K562 (cell line): ENCODE measurements at regions not wholly inside any gene's neighbourhood (a gene's known extent, or its start where the extent isn't known, plus 50 kb on each side); places are given as distances from the start of the nearest gene placed in this dataset.

Experiments
- ATAC-seq: fragments of 200-7000 bp; cut with Tn5 transposase; 3 replicates; pipeline ENCODE4 v1.9.1; 2020; ENCODE audit warnings: moderate library complexity
- BruUV-seq: library from RNA; stranded (reverse); fragments of 400-500 nt; replicated peaks from 2 replicates; lab custom pipeline; 2021; lab: Mats Ljungman, UMichigan
- CTCF ChIA-PET: fragments of 300-600 bp; formaldehyde crosslinking; extraction: SDS; loops from one replicate; lab custom pipeline; 2021; ENCODE audit warnings: low intra/inter-chr PET ratio; lab: Yijun Ruan, JAX
- POLR2A ChIA-PET: fragments of 300-600, 350-650 bp; sonication (Branson Sonifier 250); formaldehyde crosslinking; extraction: SDS; loops from one replicate; lab custom pipeline; 2021; ENCODE audit warnings: antibody characterized with exemption, inconsistent platforms; lab: Yijun Ruan, JAX
- DNase-seq, 4 experiments: peaks; one replicate each; pipeline versions ENCODE4 v3.0.0 to v3.0.0-alpha.2; 2011 to 2018; ENCODE audit warnings: low spot score in 3 of 4, mixed read lengths in 3 of 4; ENCODE audit errors: extremely low read depth in 1 of 4
- FAIRE-seq: peaks from 2 replicates; lab custom pipeline; 2011; peaks lifted over from hg19 to GRCh38; lab: Jason Lieb, UNC
- H2AFZ ChIP-seq: 2 replicates; pipeline ENCODE4 v1.6.0; 2011; ENCODE audit warnings: low read depth, low read length, control low read depth, inconsistent platforms
- H3K27ac ChIP-seq: fragments of 200-600 bp; 3 replicates; pipeline ENCODE4 v1.8.0; 2011; ENCODE audit warnings: low read depth, mild to moderate bottlenecking, control low read depth, inconsistent platforms, low read length, moderate library complexity, mixed read lengths; ENCODE audit errors: extremely low read depth
- H3K27me3 ChIP-seq, 2 experiments: fragments of 300-600 bp in 1 of 2; 2 replicates in 1 of 2; 3 replicates in 1 of 2; pipeline versions ENCODE4 v1.6.0 to v1.8.0; 2011; ENCODE audit warnings: inconsistent platforms in 2 of 2, low read length in 2 of 2, mild to moderate bottlenecking in 1 of 2, mixed read lengths in 1 of 2, moderate library complexity in 1 of 2; ENCODE audit not compliant: control insufficient read depth in 2 of 2, insufficient read depth in 2 of 2
- H3K36me3 ChIP-seq: fragments of 300-600 bp; 3 replicates; pipeline ENCODE4 v1.8.0; 2011; ENCODE audit warnings: mild to moderate bottlenecking, low read length, inconsistent platforms; ENCODE audit not compliant: control insufficient read depth, insufficient read depth
- H3K4me1 ChIP-seq, 2 experiments: fragments of 200-600 bp in 1 of 2; replicated peaks in 1 of 2; 2 replicates in 1 of 2; 3 replicates in 1 of 2; pipeline versions ENCODE4 v1.5.1 to v1.8.0; 2011; ENCODE audit warnings: inconsistent platforms in 2 of 2, low read length in 2 of 2, mild to moderate bottlenecking in 1 of 2, mixed read lengths in 1 of 2, moderate library complexity in 1 of 2; ENCODE audit not compliant: control insufficient read depth in 2 of 2, insufficient read depth in 2 of 2
- H3K4me2 ChIP-seq: 2 replicates; pipeline ENCODE4 v1.6.1; 2011; ENCODE audit warnings: low read length, control low read depth, inconsistent platforms, mixed read lengths; ENCODE audit not compliant: insufficient read depth
- H3K4me3 ChIP-seq: fragments of 200-600 bp; sonication (generic), shearing (Covaris generic); 2 replicates; pipeline ENCODE4 v1.5.1; 2016; ENCODE audit warnings: control low read depth, inconsistent platforms
- H3K79me2 ChIP-seq: fragments of 200-600 bp; 3 replicates; pipeline ENCODE4 v1.8.0; 2011; ENCODE audit warnings: low read length, inconsistent platforms; ENCODE audit not compliant: control insufficient read depth, insufficient read depth
- H3K9ac ChIP-seq, 2 experiments: 2 replicates each; pipeline versions ENCODE4 v1.6.0 to v1.6.1; 2011; ENCODE audit warnings: low read depth in 2 of 2, low read length in 2 of 2, control low read depth in 1 of 2, inconsistent platforms in 1 of 2, mild to moderate bottlenecking in 1 of 2, mixed read lengths in 1 of 2; ENCODE audit not compliant: insufficient read depth in 1 of 2
- H3K9me1 ChIP-seq: one replicate; pipeline ENCODE4 v1.6.0; 2011; ENCODE audit warnings: inconsistent platforms, mild to moderate bottlenecking, low read length, moderate library complexity; ENCODE audit not compliant: control insufficient read depth, insufficient read depth
- H3K9me3 ChIP-seq: replicated peaks from 2 replicates; pipeline ENCODE4 v1.5.1; 2011; ENCODE audit warnings: low read depth, low read length, inconsistent platforms; ENCODE audit not compliant: control insufficient read depth, insufficient read depth
- H4K20me1 ChIP-seq: replicated peaks from 2 replicates; pipeline ENCODE4 v1.6.1; 2011; ENCODE audit warnings: low read length, inconsistent platforms, mixed read lengths; ENCODE audit not compliant: control insufficient read depth, insufficient read depth
- CTBP1 ChIP-seq: fragments of 450-650 bp; IDR thresholded peaks from 2 replicates; pipeline ENCODE4 v1.6.1; 2016; ENCODE audit warnings: borderline replicate concordance
- CTCF ChIP-seq, 3 experiments: IDR thresholded peaks in 2 of 3; conservative IDR thresholded peaks in 1 of 3; 2 replicates each; pipeline ENCODE4 v1.5.1; 2011 to 2012; ENCODE audit warnings: low read length in 3 of 3, mild to moderate bottlenecking in 3 of 3, control low read depth in 2 of 3, improper control_type of control experiment in 1 of 3, inconsistent platforms in 1 of 3, low read depth in 1 of 3, mixed read lengths in 1 of 3, moderate library complexity in 1 of 3; ENCODE audit not compliant: insufficient read depth in 2 of 3
- E2F4 ChIP-seq: sonication (generic); formaldehyde crosslinking; IDR thresholded peaks from 2 replicates; pipeline ENCODE4 v1.8.0; 2022; ENCODE audit warnings: mild to moderate bottlenecking, low read depth, missing genetic modification reagents
- ETV1 ChIP-seq: fragments of 450-650 bp; conservative IDR thresholded peaks from 2 replicates; pipeline ENCODE4 v1.6.1; 2016; ENCODE audit warnings: missing genetic modification characterization, control low read depth, low read depth, missing compliant biosample characterization
- HDAC1 ChIP-seq, 2 experiments: fragments of 450-650 bp; IDR thresholded peaks; 2 replicates each; pipeline ENCODE4 v1.6.1; 2016 to 2017; ENCODE audit warnings: inconsistent platforms in 1 of 2, mild to moderate bottlenecking in 1 of 2, moderate library complexity in 1 of 2
- LEF1 ChIP-seq: fragments of 450-650 bp; IDR thresholded peaks from 2 replicates; pipeline ENCODE4 v1.6.1; 2016; ENCODE audit warnings: mild to moderate bottlenecking
- NFE2L1 ChIP-seq: fragments of 450-650 bp; IDR thresholded peaks from 2 replicates; pipeline ENCODE4 v1.6.1; 2016; ENCODE audit warnings: missing genetic modification characterization, low read depth, mild to moderate bottlenecking, missing compliant biosample characterization, moderate library complexity, borderline replicate concordance
- NFXL1 ChIP-seq: fragments of 450-650 bp; formaldehyde crosslinking; IDR thresholded peaks from 2 replicates; pipeline ENCODE4 v1.4.0; 2021; ENCODE audit warnings: mild to moderate bottlenecking
- NKRF ChIP-seq: fragments of 450-650 bp; IDR thresholded peaks from 2 replicates; pipeline ENCODE4 v1.6.1; 2016; ENCODE audit warnings: borderline replicate concordance
- NR2F6 ChIP-seq: fragments of 450-650 bp; formaldehyde crosslinking; IDR thresholded peaks from 2 replicates; pipeline ENCODE4 v1.4.0; 2020; ENCODE audit warnings: mild to moderate bottlenecking
- PML ChIP-seq: IDR thresholded peaks from 2 replicates; pipeline ENCODE4 v1.6.1; 2012; ENCODE audit warnings: low read length, inconsistent platforms
- SIX5 ChIP-seq, 2 experiments: IDR thresholded peaks; 2 replicates each; pipeline ENCODE4 v1.6.1; 2011; ENCODE audit warnings: low read length in 2 of 2, borderline replicate concordance in 1 of 2, low read depth in 1 of 2, mild to moderate bottlenecking in 1 of 2, moderate library complexity in 1 of 2; ENCODE audit not compliant: insufficient read depth in 1 of 2
- ZFP91 ChIP-seq: sonication (generic); formaldehyde crosslinking; IDR thresholded peaks from 2 replicates; pipeline ENCODE4 v1.8.0; 2022; ENCODE audit warnings: mild to moderate bottlenecking, missing genetic modification reagents
- ZNF384 ChIP-seq: IDR thresholded peaks from 2 replicates; pipeline ENCODE4 v1.6.1; 2012; ENCODE audit warnings: low read depth, low read length, improper control_type of control experiment
- ZNF780A ChIP-seq: fragments of 250-450 bp; sonication (Bioruptor Pico); IDR thresholded peaks from 2 replicates; pipeline ENCODE4 v1.5.0; 2021; ENCODE audit warnings: mild to moderate bottlenecking
- WGBS: fragments of 100-300 bp; shearing (Covaris generic); methylation state at CpG from one replicate; pipeline ENCODE4 v1.1.6; 2016; ENCODE audit warnings: low coverage, mixed read lengths; ENCODE audit not compliant: insufficient coverage; ENCODE audit errors: missing lambda C conversion rate; 5-methylcytosine and 5-hydroxymethylcytosine counted together
- in situ Hi-C: fragments of 300-500 bp; cut with MboI; formaldehyde crosslinking; loops from 4 replicates; pipeline ENCODE4 v1.15.0; 2018; ENCODE audit warnings: inconsistent platforms, mixed read lengths
- intact Hi-C: fragments of 100-400 bp; cut with micrococcal nuclease; formaldehyde crosslinking; loops from 2 replicates; pipeline ENCODE4 v1.14.2; 2022

GRCh38 chr5:158487664-158488063 is 612.1 kb downstream of the EBF1 start (continued):
- TF ChIP-seq ZFP91 (CRISPR knock-in tag) (no peak), ETV1 (no peak), NFE2L1 (tag) (no peak), PML (no peak), LEF1 (no peak), NR2F6 (CRISPR knock-in tag) (no peak), SIX5 (IDR thresholded peaks at IDR 0.05; ENCODE audit: borderline replicate concordance in 1 of 2, insufficient read depth in 1 of 2, low read depth in 1 of 2, low read length in 2 of 2) (no peak)

- Histone ChIP-seq H3K27me3 (no peaks in the 10 kb centered on the region), H3K9me1 (no peaks in the 10 kb centered on the region), H3K36me3 (no peaks in the 10 kb centered on the region), H3K9me3 (no peaks in the 10 kb centered on the region), H3K4me3 (no peak overlapping the region), H3K9ac (no peak overlapping the region), H4K20me1 (no peaks in the 10 kb centered on the region), H3K79me2 (no peaks in the 10 kb centered on the region), H3K27ac (no peak overlapping the region), H3K4me2 (no peak overlapping the region), H3K4me1 (no peaks in the 10 kb centered on the region), H2AFZ (no peak overlapping the region)
- ATAC-seq = no peak
- ChIA-PET POLR2A (no interaction called here), CTCF (no interaction called here)
- no peak for FAIRE-seq
- BruUV-seq = no TSS peak
- WGBS = 0% methylated on average over 1 of the region's 1 CpG
- in situ Hi-C loops (no loop called here), intact Hi-C loops (no loop called here)
- no peak for DNase-seq
- TF ChIP-seq CTBP1 (no peak), CTCF (IDR thresholded peaks at IDR 0.05 in 2 of 3, conservative IDR thresholded peaks at IDR 0.05 in 1 of 3; ENCODE audit: insufficient read depth in 2 of 3, low read depth in 1 of 3, low read length in 3 of 3) (no peak), HDAC1 (IDR thresholded peaks at IDR 0.05) (no peak), NFXL1 (CRISPR knock-in tag) (no peak), ZNF780A (CRISPR knock-in tag) (no peak), E2F4 (CRISPR knock-in tag) (no peak), NKRF (no peak), ZNF384 (no peak)
These were observed 612.6 kb downstream of the EBF1 start for GRCh38 chr5:158487156-158487555.
